Right atrium auricular region (tissue), 2 donors: ENCODE measurements at regions not wholly inside any gene's neighbourhood (a gene's known extent, or its start where the extent isn't known, plus 50 kb on each side); places are given as distances from the start of the nearest gene placed in this dataset.
"Not testable (repeated sequence)": the region's sequence is repeated elsewhere in the genome, so short reads cannot be mapped to it uniquely, and the experiment has no call there.

Experiments used
- DNase-seq: peaks from one replicate; pipeline ENCODE4 v3.0.0-alpha.2; 2019; ENCODE audit warnings: low spot score
- H3K27ac ChIP-seq, 2 donors: fragments of 200-600 bp; sonication (generic); 1 replicate in 1 of 2; 2 replicates in 1 of 2; pipeline ENCODE4 v1.5.1; 2016 to 2019
- H3K27me3 ChIP-seq, 2 donors: fragments of 200-600 bp; sonication (generic); one replicate each; pipeline versions ENCODE4 v1.5.1 to v1.6.0; 2017 to 2019
- H3K36me3 ChIP-seq: fragments of 200-600 bp; sonication (generic); one replicate; pipeline ENCODE4 v1.5.1; 2016
- H3K4me1 ChIP-seq, 2 donors: fragments of 200-600 bp; sonication (generic); one replicate each; pipeline versions ENCODE4 v1.5.1 to v1.6.0; 2017 to 2019
- H3K4me3 ChIP-seq, 2 donors: fragments of 200-600 bp; sonication (generic); 1 replicate in 1 of 2; 2 replicates in 1 of 2; pipeline ENCODE4 v1.5.1; 2017 to 2019; ENCODE audit warnings: mild to moderate bottlenecking in 1 of 2, moderate library complexity in 1 of 2
- H3K9me3 ChIP-seq, 2 donors: fragments of 200-600 bp; sonication (generic); one replicate each; pipeline ENCODE4 v1.5.1; 2019
- TF ChIP-seq, protein P1 (sequence below), 2 donors: fragments of 200-600 bp; sonication (generic); IDR thresholded peaks; one replicate each; pipeline ENCODE4 v1.5.1; 2019; ENCODE audit warnings: antibody characterized with exemption in 2 of 2

DNA sequence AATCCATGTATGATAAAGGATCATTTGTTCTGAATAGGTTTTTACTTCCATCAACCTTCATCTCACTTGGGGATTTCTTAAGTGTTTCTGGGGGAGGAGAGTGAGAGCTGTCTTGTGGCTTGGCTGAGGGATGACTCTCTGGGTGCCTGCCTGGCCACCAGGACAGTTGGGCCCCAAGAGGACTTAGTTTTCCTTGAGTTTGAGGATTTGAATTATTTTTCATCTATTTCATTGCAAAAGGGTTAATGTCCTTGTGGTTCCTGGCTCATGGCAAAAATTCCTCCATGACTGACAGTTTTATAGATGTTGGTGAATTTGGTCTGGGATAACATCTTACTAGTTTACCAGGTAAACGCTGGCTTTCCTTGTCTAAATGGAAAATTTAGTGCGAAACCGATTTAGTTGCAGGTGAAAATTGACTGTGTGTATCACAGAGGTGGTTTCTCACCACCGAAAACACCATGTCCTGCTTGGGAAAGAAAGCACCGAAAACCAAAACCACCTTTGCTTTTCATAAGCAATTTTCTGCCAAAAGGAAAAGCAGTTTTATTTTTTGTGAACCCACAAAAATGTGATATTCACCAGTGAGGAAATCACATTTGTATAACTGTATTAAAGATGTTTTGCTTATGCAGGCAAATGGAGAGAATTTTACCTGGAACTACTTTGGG, 331.3 kb upstream of the SFRP2 start:
- TF ChIP-seq, protein P1, sequence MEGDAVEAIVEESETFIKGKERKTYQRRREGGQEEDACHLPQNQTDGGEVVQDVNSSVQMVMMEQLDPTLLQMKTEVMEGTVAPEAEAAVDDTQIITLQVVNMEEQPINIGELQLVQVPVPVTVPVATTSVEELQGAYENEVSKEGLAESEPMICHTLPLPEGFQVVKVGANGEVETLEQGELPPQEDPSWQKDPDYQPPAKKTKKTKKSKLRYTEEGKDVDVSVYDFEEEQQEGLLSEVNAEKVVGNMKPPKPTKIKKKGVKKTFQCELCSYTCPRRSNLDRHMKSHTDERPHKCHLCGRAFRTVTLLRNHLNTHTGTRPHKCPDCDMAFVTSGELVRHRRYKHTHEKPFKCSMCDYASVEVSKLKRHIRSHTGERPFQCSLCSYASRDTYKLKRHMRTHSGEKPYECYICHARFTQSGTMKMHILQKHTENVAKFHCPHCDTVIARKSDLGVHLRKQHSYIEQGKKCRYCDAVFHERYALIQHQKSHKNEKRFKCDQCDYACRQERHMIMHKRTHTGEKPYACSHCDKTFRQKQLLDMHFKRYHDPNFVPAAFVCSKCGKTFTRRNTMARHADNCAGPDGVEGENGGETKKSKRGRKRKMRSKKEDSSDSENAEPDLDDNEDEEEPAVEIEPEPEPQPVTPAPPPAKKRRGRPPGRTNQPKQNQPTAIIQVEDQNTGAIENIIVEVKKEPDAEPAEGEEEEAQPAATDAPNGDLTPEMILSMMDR (IDR thresholded peaks at IDR 0.05), result no peak
- no peaks in the 10 kb centered on the region for H3K27me3 ChIP-seq
- no peak overlapping the region for H3K27ac ChIP-seq
- no peaks in the 10 kb centered on the region for H3K9me3 ChIP-seq
- no peak for DNase-seq
- H3K4me3 ChIP-seq, result no peak overlapping the region
- no peaks in the 10 kb centered on the region for H3K36me3 ChIP-seq
- H3K4me1 ChIP-seq, result no peaks in the 10 kb centered on the region

DNA sequence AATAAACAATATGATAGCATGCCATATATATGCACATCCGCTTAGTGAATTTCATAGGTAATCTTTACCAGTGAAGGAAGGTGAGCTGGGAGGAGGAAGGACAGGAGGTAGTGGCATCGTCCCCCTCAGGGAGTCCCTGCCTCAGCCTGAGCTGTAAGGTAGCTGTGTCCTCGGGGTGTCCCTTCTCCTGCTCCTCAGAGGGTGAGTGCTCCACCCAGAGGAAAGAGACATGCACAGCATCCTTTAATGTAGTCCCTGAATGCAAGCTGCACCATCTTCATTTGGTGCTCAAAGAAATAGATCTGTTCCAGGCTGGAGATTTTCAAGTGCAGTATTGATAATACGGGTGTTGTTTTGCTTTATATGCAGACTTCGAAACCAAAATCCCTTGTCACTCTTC, 330.4 kb upstream of the SFRP2 start:
- Histone ChIP-seq H3K4me3 (no peak overlapping the region), H3K27me3 (no peaks in the 10 kb centered on the region), H3K9me3 (no peaks in the 10 kb centered on the region), H3K27ac (no peak overlapping the region), H3K4me1 (no peaks in the 10 kb centered on the region), H3K36me3 (no peaks in the 10 kb centered on the region)
- TF ChIP-seq, protein P1 (IDR thresholded peaks at IDR 0.05), result no peak
- DNase-seq, result no peak

DNA sequence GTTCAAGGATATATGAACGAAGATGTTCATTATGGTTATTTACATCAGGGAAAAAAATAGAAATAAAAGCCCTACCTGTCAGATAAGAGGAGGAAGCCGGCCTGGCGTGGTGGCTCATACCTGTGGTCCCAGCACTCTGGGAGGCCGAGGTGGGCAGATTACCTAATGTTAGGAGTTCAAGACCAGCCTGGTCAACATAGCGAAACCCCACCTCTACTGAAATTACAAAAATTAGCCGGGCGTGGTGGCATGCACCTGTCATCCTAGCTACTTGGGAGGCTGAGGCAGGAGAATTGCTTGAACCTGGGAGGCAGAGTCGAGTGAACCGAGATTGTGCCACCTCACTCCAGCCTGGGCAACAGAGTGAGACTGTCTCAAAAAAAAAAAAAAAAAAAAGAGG, 328.8 kb upstream of the SFRP2 start:
- H3K27me3 ChIP-seq, DNase-seq, H3K9me3 ChIP-seq, H3K36me3 ChIP-seq, H3K4me3 ChIP-seq, H3K4me1 ChIP-seq, H3K27ac ChIP-seq: not testable (repeated sequence)

DNA sequence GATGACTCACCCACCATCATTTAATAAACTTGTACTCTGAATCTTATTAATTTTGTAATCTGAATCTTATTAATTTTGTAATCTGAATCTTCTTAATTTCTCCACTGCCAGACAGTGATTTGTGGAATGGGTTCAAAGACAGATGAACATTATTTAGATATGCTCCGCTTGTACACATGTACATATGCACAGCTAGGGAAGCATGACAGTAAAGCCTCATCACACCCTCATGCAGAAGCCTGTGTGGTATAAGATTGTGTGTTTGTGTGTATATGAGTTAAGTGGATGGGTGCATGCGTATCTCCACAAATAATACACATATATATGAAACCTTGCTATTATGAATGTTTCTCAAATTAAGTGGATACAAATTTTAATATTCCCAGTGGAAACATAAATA, 318.5 kb upstream of the SFRP2 start:
- Histone ChIP-seq H3K4me1 (no peaks in the 10 kb centered on the region), H3K36me3 (no peaks in the 10 kb centered on the region), H3K27ac (no peak overlapping the region), H3K27me3 (no peaks in the 10 kb centered on the region), H3K9me3 (no peaks in the 10 kb centered on the region), H3K4me3 (no peak overlapping the region)
- DNase-seq, result no peak
- TF ChIP-seq, protein P1 (IDR thresholded peaks at IDR 0.05), result no peak

DNA sequence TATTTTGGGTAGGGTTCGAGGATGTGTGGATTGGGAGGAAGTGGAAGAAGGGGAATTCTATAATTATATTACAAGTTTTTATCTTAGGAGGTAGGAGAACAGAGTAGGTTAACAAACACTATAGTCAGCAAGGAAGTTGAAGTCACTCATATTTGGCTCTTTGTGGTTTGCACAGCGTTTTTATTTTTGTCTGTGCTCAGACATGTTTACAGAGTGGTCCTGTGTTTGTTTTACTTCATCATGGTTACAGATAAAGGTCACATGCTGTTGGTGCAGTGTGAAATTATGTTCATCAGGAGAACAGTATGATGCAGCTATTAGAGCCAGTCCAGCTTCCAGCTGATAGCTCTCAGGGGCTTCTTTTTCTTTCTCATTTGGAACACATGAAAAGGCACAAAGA, 299.9 kb upstream of the SFRP2 start:
- Histone ChIP-seq H3K27me3 (no peaks in the 10 kb centered on the region), H3K4me1 (no peaks in the 10 kb centered on the region), H3K9me3 (no peaks in the 10 kb centered on the region), H3K36me3 (no peaks in the 10 kb centered on the region), H3K27ac (no peak overlapping the region), H3K4me3 (no peak overlapping the region)
- DNase-seq, result no peak
- TF ChIP-seq, protein P1 (IDR thresholded peaks at IDR 0.05), result no peak

DNA sequence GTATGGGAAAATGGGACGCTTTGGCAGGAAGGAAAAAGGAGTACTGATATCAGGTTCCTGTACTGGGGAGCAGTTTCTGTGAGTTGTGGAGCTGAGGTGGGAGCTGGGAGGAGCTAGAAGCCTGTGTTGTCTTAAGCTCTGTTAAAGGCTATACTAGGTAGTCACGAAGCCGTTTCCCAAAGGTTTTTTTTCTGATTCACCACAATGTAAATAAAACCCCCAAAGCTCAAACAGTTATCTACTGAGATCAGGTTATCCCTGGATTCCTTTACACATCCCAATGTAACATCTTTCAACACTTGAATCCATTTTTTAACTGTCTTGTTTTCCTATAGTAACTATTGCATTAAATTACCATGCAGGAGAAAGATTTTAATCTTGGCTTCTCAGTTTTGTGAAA, 297.4 kb upstream of the SFRP2 start:
- DNase-seq, result no peak
- Histone ChIP-seq H3K4me3 (no peak overlapping the region), H3K36me3 (no peaks in the 10 kb centered on the region), H3K27me3 (no peaks in the 10 kb centered on the region), H3K27ac (no peak overlapping the region), H3K9me3 (no peaks in the 10 kb centered on the region), H3K4me1 (no peaks in the 10 kb centered on the region)
- TF ChIP-seq, protein P1 (IDR thresholded peaks at IDR 0.05), result no peak
